DMS114 treated with DMSO at 0.1 percent for 48 hours (cell line): ENCODE measurements at regions not wholly inside any gene's neighbourhood (a gene's known extent, or its start where the extent isn't known, plus 50 kb on each side); places are given as distances from the start of the nearest gene placed in this dataset.
"Not testable (repeated sequence)": the region's sequence is repeated elsewhere in the genome, so short reads cannot be mapped to it uniquely, and the experiment has no call there.

Experiments used
- DNase-seq: peaks from one replicate; lab custom pipeline; 2025; ENCODE audit not compliant: unreplicated experiment; lab: John Stamatoyannopoulos, UW

- no peak for DNase-seq
These were observed 324.0 kb downstream of the TBL1XR1 start for GRCh38 chr3:176873261-176873660.

GRCh38 chr3:176872771-176873209 is 324.5 kb downstream of the TBL1XR1 start:
- DNase-seq = peak; percentile 0

GRCh38 chr3:176870451-176870850 is 326.8 kb downstream of the TBL1XR1 start:
- no peak for DNase-seq

GRCh38 chr3:176867681-176868663 is 329.3 kb downstream of the TBL1XR1 start:
- no peak for DNase-seq

GRCh38 chr3:176861137-176861536 is 336.1 kb downstream of the TBL1XR1 start:
- no peak for DNase-seq

- no peak for DNase-seq
These were observed 340.6 kb downstream of the TBL1XR1 start for GRCh38 chr3:176856721-176857120.

GRCh38 chr3:176855901-176856486 is 341.3 kb downstream of the TBL1XR1 start:
- DNase-seq = no peak

GRCh38 chr3:176855213-176855612 is 342.1 kb downstream of the TBL1XR1 start:
- no peak for DNase-seq

GRCh38 chr3:176850498-176850897 is 346.8 kb downstream of the TBL1XR1 start:
- DNase-seq = no peak

GRCh38 chr3:176848431-176849214 is 348.7 kb downstream of the TBL1XR1 start:
- DNase-seq = no peak

GRCh38 chr3:176842914-176843313 is 354.4 kb downstream of the TBL1XR1 start:
- no peak for DNase-seq

- no peak for DNase-seq
These were observed 356.5 kb downstream of the TBL1XR1 start for GRCh38 chr3:176840641-176841286.

- no peak for DNase-seq
These were observed 357.4 kb downstream of the TBL1XR1 start for GRCh38 chr3:176839901-176840300.

GRCh38 chr3:176839466-176839865 is 357.8 kb downstream of the TBL1XR1 start:
- no peak for DNase-seq

- not testable (repeated sequence) for DNase-seq
These were observed 370.0 kb downstream of the TBL1XR1 start for GRCh38 chr3:176827244-176827643.

GRCh38 chr3:176824811-176825210 is 372.5 kb downstream of the TBL1XR1 start:
- no peak for DNase-seq

GRCh38 chr3:176820764-176821163 is 376.5 kb downstream of the TBL1XR1 start:
- DNase-seq = no peak

GRCh38 chr3:176816937-176817336 is 380.3 kb downstream of the TBL1XR1 start:
- no peak for DNase-seq

- no peak for DNase-seq
These were observed 383.0 kb downstream of the TBL1XR1 start for GRCh38 chr3:176814285-176814684.

- DNase-seq = no peak
These were observed 389.3 kb downstream of the TBL1XR1 start for GRCh38 chr3:176807938-176808337.

GRCh38 chr3:176799675-176800074 is 397.6 kb downstream of the TBL1XR1 start:
- no peak for DNase-seq
